HG03175 (cell line): ENCODE measurements at regions not wholly inside any gene's neighbourhood (a gene's known extent, or its start where the extent isn't known, plus 50 kb on each side); places are given as distances from the start of the nearest gene placed in this dataset.

Experiments
- ATAC-seq: cut with Tn5 transposase; IDR thresholded peaks from one replicate; pipeline ENCODE4 v1.9.1; 2021; ENCODE audit warnings: mild to moderate bottlenecking, moderate library complexity; ENCODE audit not compliant: unreplicated experiment

GRCh38 chr1:218112862-218113261 lies 172.2 kb upstream of the RRP15 start:
- ATAC-seq = no peak

- no peak for ATAC-seq
Measured at GRCh38 chr1:218123968-218124367, 161.1 kb upstream of the RRP15 start.

GRCh38 chr1:218135371-218135770 lies 149.7 kb upstream of the RRP15 start:
- ATAC-seq = no peak

GRCh38 chr1:218139761-218140160 lies 145.3 kb upstream of the RRP15 start:
- ATAC-seq = no peak

GRCh38 chr1:218156595-218156994 lies 128.5 kb upstream of the RRP15 start:
- no peak for ATAC-seq

- no peak for ATAC-seq
Measured at GRCh38 chr1:218163371-218163770, 121.7 kb upstream of the RRP15 start.

GRCh38 chr1:218164111-218164929 lies 120.8 kb upstream of the RRP15 start:
- ATAC-seq = peak; percentile 53

- ATAC-seq = peak; percentile 41
Measured at GRCh38 chr1:218164930-218165700, 120.0 kb upstream of the RRP15 start.

GRCh38 chr1:218165701-218166114 lies 119.4 kb upstream of the RRP15 start:
- ATAC-seq = no peak

GRCh38 chr1:218166268-218166945 lies 118.7 kb upstream of the RRP15 start:
- ATAC-seq = no peak

- ATAC-seq = no peak
Measured at GRCh38 chr1:218171302-218171893, 113.7 kb upstream of the RRP15 start.

GRCh38 chr1:218182455-218182854 lies 102.6 kb upstream of the RRP15 start:
- no peak for ATAC-seq

- ATAC-seq = no peak
Measured at GRCh38 chr1:218200979-218201378, 84.1 kb upstream of the RRP15 start.

- no peak for ATAC-seq
Measured at GRCh38 chr1:218201601-218202000, 83.5 kb upstream of the RRP15 start.

- ATAC-seq = no peak
Measured at GRCh38 chr1:218205721-218206120, 79.4 kb upstream of the RRP15 start.

GRCh38 chr1:218207194-218207593 lies 77.9 kb upstream of the RRP15 start:
- no peak for ATAC-seq

GRCh38 chr1:218209351-218209861 lies 75.7 kb upstream of the RRP15 start:
- ATAC-seq = no peak

GRCh38 chr1:218211241-218211640 lies 73.9 kb upstream of the RRP15 start:
- ATAC-seq = no peak

GRCh38 chr1:218217040-218217439 lies 68.1 kb upstream of the RRP15 start:
- no peak for ATAC-seq

- no peak for ATAC-seq
Measured at GRCh38 chr1:218219460-218219859, 65.6 kb upstream of the RRP15 start.

GRCh38 chr1:218224101-218224500 lies 61.0 kb upstream of the RRP15 start:
- ATAC-seq = no peak
